ENCODE measurements at regions not wholly inside any gene's neighbourhood (a gene's known extent, or its start where the extent isn't known, plus 50 kb on each side); places are given as distances from the start of the nearest gene placed in this dataset.

GRCh38 chr9:3161912-3162311 lies 318.0 kb upstream of the PUM3 start:
- ATAC-seq (replicated peaks) (no peak), DNase-seq (no peak)
- no peaks in the 10 kb centered on the region for H3K36me3 Mint-ChIP-seq (ENCODE audit: insufficient read depth)

GRCh38 chr9:3157011-3157410 lies 313.1 kb upstream of the PUM3 start:
- H3K4me1 Mint-ChIP-seq (ENCODE audit: low read depth in 2 of 2): no peaks in the 10 kb centered on the region
- H3K27ac Mint-ChIP-seq: no peak overlapping the region
- no peak overlapping the region for H3K4me3 Mint-ChIP-seq
- no peaks in the 10 kb centered on the region for H3K9me3 Mint-ChIP-seq
- no peaks in the 10 kb centered on the region for H3K36me3 Mint-ChIP-seq (ENCODE audit: insufficient read depth)
- DNase-seq: no peak
- H3K27me3 Mint-ChIP-seq: peaks cover 7 to 10% of the 10 kb centered on the region in 2 donors
- ATAC-seq (replicated peaks): no peak

More at GRCh38 chr9:3161912-3162311, 318.0 kb upstream of the PUM3 start:
- Mint-ChIP-seq H3K4me3 (no peak overlapping the region), H3K27ac (no peak overlapping the region), H3K27me3 (peaks cover 13 to 23% of the 10 kb centered on the region in 2 donors), H3K9me3 (no peaks in the 10 kb centered on the region), H3K4me1 (ENCODE audit: low read depth in 2 of 2) (no peaks in the 10 kb centered on the region)

GRCh38 chr9:3151672-3152576 lies 308.0 kb upstream of the PUM3 start:
- H3K27me3 Mint-ChIP-seq: no peaks in the 10 kb centered on the region
- no peak for ATAC-seq (replicated peaks)
- no peak overlapping the region for H3K27ac Mint-ChIP-seq
- H3K4me3 Mint-ChIP-seq: no peak overlapping the region
- H3K9me3 Mint-ChIP-seq: no peaks in the 10 kb centered on the region
- no peaks in the 10 kb centered on the region for H3K4me1 Mint-ChIP-seq (ENCODE audit: low read depth in 2 of 2)
- no peaks in the 10 kb centered on the region for H3K36me3 Mint-ChIP-seq (ENCODE audit: insufficient read depth)
- no peak for DNase-seq

- Mint-ChIP-seq H3K27me3 (no peaks in the 10 kb centered on the region), H3K4me1 (ENCODE audit: low read depth in 2 of 2) (no peaks in the 10 kb centered on the region), H3K27ac (no peak overlapping the region), H3K4me3 (no peak overlapping the region), H3K36me3 (ENCODE audit: insufficient read depth) (no peaks in the 10 kb centered on the region), H3K9me3 (peaks cover 0 to 3% of the 10 kb centered on the region in 2 donors)
- ATAC-seq (replicated peaks): no peak
- no peak for DNase-seq
Measured at GRCh38 chr9:3150074-3150473, 306.2 kb upstream of the PUM3 start.

- H3K27me3 Mint-ChIP-seq: peaks cover 0 to 6% of the 10 kb centered on the region in 2 donors
- no peak overlapping the region for H3K4me3 Mint-ChIP-seq
- ATAC-seq (replicated peaks) (no peak), DNase-seq (no peak)
- H3K27ac Mint-ChIP-seq: no peak overlapping the region
- no peaks in the 10 kb centered on the region for H3K36me3 Mint-ChIP-seq (ENCODE audit: insufficient read depth)
- no peaks in the 10 kb centered on the region for H3K9me3 Mint-ChIP-seq
- H3K4me1 Mint-ChIP-seq (ENCODE audit: low read depth in 2 of 2): no peaks in the 10 kb centered on the region
Measured at GRCh38 chr9:3138231-3139229, 294.6 kb upstream of the PUM3 start.

- no peak for DNase-seq
- no peak overlapping the region for H3K27ac Mint-ChIP-seq
- H3K27me3 Mint-ChIP-seq: peaks cover 0 to 6% of the 10 kb centered on the region in 2 donors
- H3K4me1 Mint-ChIP-seq (ENCODE audit: low read depth in 2 of 2): no peaks in the 10 kb centered on the region
- no peaks in the 10 kb centered on the region for H3K36me3 Mint-ChIP-seq (ENCODE audit: insufficient read depth)
- H3K9me3 Mint-ChIP-seq: no peaks in the 10 kb centered on the region
- ATAC-seq (replicated peaks): no peak
- H3K4me3 Mint-ChIP-seq: no peak overlapping the region
Measured at GRCh38 chr9:3137347-3137695, 293.4 kb upstream of the PUM3 start.

- H3K36me3 Mint-ChIP-seq (ENCODE audit: insufficient read depth): no peaks in the 10 kb centered on the region
- H3K9me3 Mint-ChIP-seq: no peaks in the 10 kb centered on the region
- peaks cover 0 to 6% of the 10 kb centered on the region in 2 donors for H3K27me3 Mint-ChIP-seq
- no peak for DNase-seq
- no peak for ATAC-seq (replicated peaks)
- H3K27ac Mint-ChIP-seq: no peak overlapping the region
- H3K4me3 Mint-ChIP-seq: no peak overlapping the region
- no peaks in the 10 kb centered on the region for H3K4me1 Mint-ChIP-seq (ENCODE audit: low read depth in 2 of 2)
Measured at GRCh38 chr9:3136686-3137346, 292.9 kb upstream of the PUM3 start.

- Mint-ChIP-seq H3K27ac (no peak overlapping the region), H3K4me3 (no peak overlapping the region), H3K27me3 (peaks cover 0 to 6% of the 10 kb centered on the region in 2 donors), H3K4me1 (ENCODE audit: low read depth in 2 of 2) (no peaks in the 10 kb centered on the region), H3K36me3 (ENCODE audit: insufficient read depth) (no peaks in the 10 kb centered on the region), H3K9me3 (peaks cover 0 to 3% of the 10 kb centered on the region in 2 donors)
- no peak for DNase-seq
- ATAC-seq (replicated peaks): no peak
Measured at GRCh38 chr9:3136230-3136629, 292.3 kb upstream of the PUM3 start.

- Mint-ChIP-seq H3K36me3 (ENCODE audit: insufficient read depth) (no peaks in the 10 kb centered on the region), H3K9me3 (peaks cover 0 to 5% of the 10 kb centered on the region in 2 donors), H3K27me3 (peaks cover 0 to 11% of the 10 kb centered on the region in 2 donors), H3K4me3 (no peak overlapping the region), H3K27ac (no peak overlapping the region), H3K4me1 (ENCODE audit: low read depth in 2 of 2) (no peaks in the 10 kb centered on the region)
- no peak for ATAC-seq (replicated peaks)
- no peak for DNase-seq
Measured at GRCh38 chr9:3127564-3127963, 283.7 kb upstream of the PUM3 start.

GRCh38 chr9:3125602-3126405 lies 281.9 kb upstream of the PUM3 start:
- Mint-ChIP-seq H3K9me3 (no peaks in the 10 kb centered on the region), H3K27me3 (peaks cover 0 to 11% of the 10 kb centered on the region in 2 donors), H3K4me1 (ENCODE audit: low read depth in 2 of 2) (no peaks in the 10 kb centered on the region), H3K4me3 (no peak overlapping the region), H3K36me3 (ENCODE audit: insufficient read depth) (no peaks in the 10 kb centered on the region), H3K27ac (no peak overlapping the region)
- DNase-seq (no peak), ATAC-seq (replicated peaks) (no peak)

GRCh38 chr9:3124001-3124400 lies 280.1 kb upstream of the PUM3 start:
- Mint-ChIP-seq H3K36me3 (ENCODE audit: insufficient read depth) (no peaks in the 10 kb centered on the region), H3K27me3 (peaks cover 0 to 11% of the 10 kb centered on the region in 2 donors), H3K4me3 (no peak overlapping the region), H3K9me3 (no peaks in the 10 kb centered on the region), H3K4me1 (ENCODE audit: low read depth in 2 of 2) (no peaks in the 10 kb centered on the region), H3K27ac (no peak overlapping the region)
- ATAC-seq (replicated peaks): no peak
- no peak for DNase-seq

- Mint-ChIP-seq H3K27ac (no peak overlapping the region), H3K4me1 (ENCODE audit: low read depth in 2 of 2) (no peaks in the 10 kb centered on the region), H3K4me3 (no peak overlapping the region), H3K9me3 (peaks cover 4 to 11% of the 10 kb centered on the region in 2 donors), H3K27me3 (no peaks in the 10 kb centered on the region), H3K36me3 (ENCODE audit: insufficient read depth) (no peaks in the 10 kb centered on the region)
- ATAC-seq (replicated peaks): no peak
- DNase-seq: no peak
Measured at GRCh38 chr9:3118081-3118480, 274.2 kb upstream of the PUM3 start.
